Activated CD4-positive, alpha-beta memory T cell treated with anti-CD3 and anti-CD28 coated beads, Interleukin-2, amount 10 ng/mL, durations not matched to agents 7 days and 5 days (primary cell): ENCODE measurements at regions not wholly inside any gene's neighbourhood (a gene's known extent, or its start where the extent isn't known, plus 50 kb on each side); places are given as distances from the start of the nearest gene placed in this dataset.
"Not testable (repeated sequence)": the region's sequence is repeated elsewhere in the genome, so short reads cannot be mapped to it uniquely, and the experiment has no call there.

ENCODE experiments used
- CTCF ChIA-PET: fragments of 350-600 bp; sonication (Branson Sonifier 250); formaldehyde crosslinking; loops from one replicate; lab custom pipeline; 2021; ENCODE audit warnings: antibody characterized with exemption, inconsistent platforms; lab: Charles Lee
- POLR2A ChIA-PET: fragments of 350-600 bp; sonication (Branson Sonifier 250); formaldehyde crosslinking; loops from one replicate; lab custom pipeline; 2021; ENCODE audit warnings: antibody characterized with exemption; lab: Charles Lee
- DNase-seq: peaks from one replicate; pipeline ENCODE4 v3.0.0-alpha.2; 2020
- H3K27ac Mint-ChIP-seq: one replicate; pipeline ENCODE4 v1.8.0; 2021; ENCODE audit warnings: mild to moderate bottlenecking, mixed read lengths
- H3K27me3 Mint-ChIP-seq: one replicate; pipeline ENCODE4 v1.8.0; 2021; ENCODE audit warnings: mixed read lengths
- H3K36me3 Mint-ChIP-seq: one replicate; pipeline ENCODE4 v1.8.0; 2021; ENCODE audit warnings: low read depth, mixed read lengths
- H3K4me1 Mint-ChIP-seq: one replicate; pipeline ENCODE4 v1.8.0; 2021; ENCODE audit warnings: mixed read lengths
- H3K4me3 Mint-ChIP-seq: one replicate; pipeline ENCODE4 v1.8.0; 2021; ENCODE audit warnings: mild to moderate bottlenecking, mixed read lengths
- H3K9me3 Mint-ChIP-seq: one replicate; pipeline ENCODE4 v1.8.0; 2021; ENCODE audit warnings: mixed read lengths

DNA sequence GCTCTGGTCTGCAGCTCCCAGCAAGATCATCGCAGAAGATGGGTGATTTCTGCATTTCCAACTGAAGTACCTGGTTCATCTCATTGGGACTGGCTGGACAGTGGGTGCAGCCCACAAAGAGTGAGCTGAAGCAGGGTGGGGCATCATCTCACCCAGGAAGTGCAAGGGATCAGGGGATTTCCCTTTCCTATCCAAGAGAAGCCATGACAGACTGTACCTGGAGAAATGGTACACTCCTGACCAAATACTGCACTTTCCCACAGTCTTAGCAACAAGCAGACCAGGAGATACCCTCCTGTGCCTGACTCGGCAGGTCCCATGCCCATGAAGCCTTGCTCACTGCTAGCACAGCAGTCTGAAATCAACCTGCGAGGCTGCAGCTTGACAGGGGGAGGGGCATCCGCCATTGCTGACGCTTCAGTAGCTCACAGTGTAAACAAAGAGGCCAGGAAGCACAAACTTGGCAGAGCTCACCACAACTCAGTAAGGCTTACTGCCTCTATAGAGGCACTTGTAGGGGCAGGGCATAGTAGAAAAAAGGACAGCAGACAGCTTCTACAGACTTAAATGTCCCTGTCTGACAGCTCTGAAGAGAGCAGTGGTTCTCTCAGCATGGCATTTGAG is 60.5 kb downstream of the AREG start:
- H3K9me3 Mint-ChIP-seq, H3K36me3 Mint-ChIP-seq, H3K4me3 Mint-ChIP-seq, H3K27ac Mint-ChIP-seq, H3K4me1 Mint-ChIP-seq, CTCF ChIA-PET, H3K27me3 Mint-ChIP-seq, POLR2A ChIA-PET, DNase-seq: not testable (repeated sequence)

DNA sequence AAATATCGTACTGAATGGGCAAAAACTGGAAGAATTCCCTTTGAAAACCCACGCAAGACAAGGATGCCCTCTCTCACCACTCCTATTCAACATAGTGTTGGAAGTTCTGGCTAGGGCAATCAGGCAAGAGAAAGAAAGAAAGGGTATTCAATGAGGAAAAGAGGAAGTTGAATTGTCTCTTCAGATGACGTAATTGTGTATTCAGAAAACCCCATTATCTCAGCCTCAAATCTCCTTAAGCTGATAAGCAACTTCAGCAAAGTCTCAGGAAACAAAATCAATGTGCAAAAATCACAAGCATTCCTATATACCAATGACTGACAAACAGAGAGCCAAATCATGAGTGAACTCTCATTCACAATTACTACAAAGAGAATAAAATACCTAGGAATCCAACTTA is 64.4 kb downstream of the AREG start:
- H3K27me3 Mint-ChIP-seq, H3K9me3 Mint-ChIP-seq, H3K27ac Mint-ChIP-seq, H3K4me1 Mint-ChIP-seq, CTCF ChIA-PET, POLR2A ChIA-PET, H3K36me3 Mint-ChIP-seq, H3K4me3 Mint-ChIP-seq, DNase-seq: not testable (repeated sequence)

DNA sequence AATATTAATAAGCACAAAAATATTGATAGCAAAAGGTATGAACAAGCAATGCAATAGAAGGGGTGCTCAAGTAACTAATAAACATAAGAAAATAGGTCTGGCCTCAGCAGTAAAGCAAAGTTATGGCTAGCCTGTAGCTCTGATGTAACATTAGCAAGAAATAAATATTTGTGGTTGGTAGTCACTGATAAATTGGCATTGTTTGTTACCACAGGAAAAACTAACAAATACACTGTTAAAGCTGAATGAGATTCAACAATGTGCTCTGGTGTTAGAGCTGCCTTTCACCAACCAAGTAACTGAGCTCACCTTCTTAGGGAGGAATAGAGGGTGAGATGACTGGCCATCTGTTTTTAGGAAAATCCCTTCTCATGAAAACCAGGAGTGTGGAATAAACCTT is 71.4 kb downstream of the AREG start:
- H3K27ac Mint-ChIP-seq: no peak overlapping the region
- peaks cover 3% of the 10 kb centered on the region for H3K27me3 Mint-ChIP-seq
- no peak overlapping the region for H3K4me3 Mint-ChIP-seq
- no peaks in the 10 kb centered on the region for H3K36me3 Mint-ChIP-seq
- H3K4me1 Mint-ChIP-seq: no peaks in the 10 kb centered on the region
- ChIA-PET CTCF (no interaction called here), POLR2A (no interaction called here)
- no peaks in the 10 kb centered on the region for H3K9me3 Mint-ChIP-seq
- DNase-seq: no peak

DNA sequence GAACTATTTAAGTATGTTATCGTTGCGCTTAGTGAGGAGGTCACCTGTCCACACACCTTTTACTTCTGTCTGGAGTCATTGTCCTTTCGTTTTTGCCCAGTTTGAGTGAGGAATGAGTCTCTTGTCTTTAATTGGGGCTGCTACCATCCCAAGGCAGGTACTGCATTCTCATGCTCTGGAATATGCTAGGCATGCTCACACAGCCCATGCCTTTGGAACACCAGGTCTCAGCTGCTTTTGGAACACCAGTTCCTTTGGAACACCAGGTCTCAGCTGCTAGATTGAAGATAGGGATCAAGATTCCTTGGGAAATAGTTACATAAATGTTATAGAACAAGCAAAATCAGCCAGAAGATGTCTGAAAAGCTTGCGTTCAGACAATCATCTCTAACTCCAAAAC is 73.1 kb downstream of the AREG start:
- H3K27ac Mint-ChIP-seq: no peak overlapping the region
- ChIA-PET CTCF (interaction anchor here (1.3 kb wide), 1 partner anchor 13 kb away, joined by 3 read pairs; no protein-coding TSS in a partner anchor), POLR2A (no interaction called here)
- H3K36me3 Mint-ChIP-seq: no peaks in the 10 kb centered on the region
- no peaks in the 10 kb centered on the region for H3K9me3 Mint-ChIP-seq
- no peak overlapping the region for H3K4me3 Mint-ChIP-seq
- peaks cover 3% of the 10 kb centered on the region for H3K27me3 Mint-ChIP-seq
- DNase-seq: no peak
- no peaks in the 10 kb centered on the region for H3K4me1 Mint-ChIP-seq

DNA sequence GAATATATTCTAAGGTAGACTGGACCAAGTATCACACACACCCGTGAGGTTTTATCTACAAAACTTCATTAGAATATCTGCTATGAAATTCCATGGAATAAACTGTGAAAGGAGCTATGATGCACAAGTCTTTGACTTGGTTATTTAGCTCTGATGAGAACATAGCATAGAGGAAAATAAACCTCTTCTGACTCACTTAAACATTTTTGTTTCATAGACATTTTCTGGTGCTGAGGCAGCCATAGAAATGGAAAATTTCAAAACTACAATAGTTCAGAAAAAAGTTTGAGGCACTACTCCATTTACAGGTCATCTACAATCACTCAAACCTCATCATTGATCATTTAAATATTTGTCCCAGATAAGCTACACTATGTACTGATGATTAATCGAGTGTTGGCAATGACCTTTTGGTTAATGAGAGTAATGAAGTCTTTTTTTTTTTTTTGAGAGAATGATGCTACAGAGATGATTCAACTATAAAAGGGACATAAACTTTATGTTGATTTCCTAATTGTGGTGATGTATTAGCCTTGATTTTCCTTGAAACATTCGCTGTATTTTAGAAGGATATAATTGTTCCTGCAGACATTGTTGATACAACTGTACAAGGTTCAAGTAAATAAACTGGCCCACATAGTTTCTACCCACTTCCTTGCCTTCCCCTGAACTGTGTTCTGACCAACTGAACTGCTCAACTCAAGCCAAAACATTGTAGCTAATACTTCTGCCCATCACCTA is 77.5 kb downstream of the AREG start:
- Mint-ChIP-seq H3K36me3 (no peaks in the 10 kb centered on the region), H3K9me3 (no peaks in the 10 kb centered on the region), H3K4me1 (no peaks in the 10 kb centered on the region), H3K27ac (no peak overlapping the region), H3K27me3 (peaks cover 1% of the 10 kb centered on the region), H3K4me3 (no peak overlapping the region)
- DNase-seq: no peak
- ChIA-PET POLR2A (no interaction called here), CTCF (no interaction called here)

DNA sequence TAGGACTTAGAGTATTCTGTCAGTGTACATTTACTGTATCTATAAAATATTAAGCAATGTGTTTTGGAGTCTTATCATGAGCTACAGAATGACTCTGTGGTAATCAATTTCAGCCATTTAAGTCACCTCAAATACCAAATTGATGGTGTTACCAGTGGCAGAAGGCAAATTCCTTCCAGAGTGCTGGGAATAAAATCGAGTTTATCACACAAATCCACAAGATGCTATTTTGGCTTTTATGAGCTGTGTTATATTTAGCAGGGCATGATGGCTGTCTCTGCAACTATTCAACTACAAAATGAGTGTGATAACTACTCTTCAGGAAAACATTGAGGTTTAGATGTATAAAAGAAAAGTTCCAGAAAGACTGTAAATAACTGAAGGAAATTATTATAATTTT is 78.2 kb downstream of the AREG start:
- POLR2A ChIA-PET: no interaction called here
- Mint-ChIP-seq H3K27me3 (peaks cover 2% of the 10 kb centered on the region), H3K4me3 (no peak overlapping the region), H3K36me3 (no peaks in the 10 kb centered on the region), H3K9me3 (no peaks in the 10 kb centered on the region), H3K4me1 (no peaks in the 10 kb centered on the region), H3K27ac (no peak overlapping the region)
- DNase-seq: no peak
- CTCF ChIA-PET: no interaction called here

DNA sequence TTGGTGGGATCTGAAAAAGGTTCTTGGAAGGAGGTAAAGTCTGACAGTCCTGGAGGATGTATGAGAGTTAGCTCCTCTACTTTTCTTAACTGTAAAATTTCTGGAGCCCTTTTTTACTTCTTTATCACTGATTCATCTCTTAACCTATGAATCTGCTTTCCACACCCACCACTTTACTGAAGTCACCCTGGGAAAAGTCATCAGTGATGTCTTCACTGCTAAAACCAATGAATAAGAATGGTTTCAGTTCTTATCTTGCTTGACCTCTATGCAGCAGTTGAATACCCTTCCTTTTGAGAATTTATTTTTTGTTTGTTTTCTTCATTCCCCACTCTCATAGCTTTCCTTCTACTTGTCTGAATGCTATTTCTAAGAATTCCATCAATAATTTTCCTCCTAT is 80.0 kb downstream of the AREG start:
- H3K4me1 Mint-ChIP-seq: no peaks in the 10 kb centered on the region
- DNase-seq: no peak
- ChIA-PET CTCF (no interaction called here), POLR2A (no interaction called here)
- no peaks in the 10 kb centered on the region for H3K9me3 Mint-ChIP-seq
- no peak overlapping the region for H3K4me3 Mint-ChIP-seq
- no peaks in the 10 kb centered on the region for H3K36me3 Mint-ChIP-seq
- peaks cover 3% of the 10 kb centered on the region for H3K27me3 Mint-ChIP-seq
- no peak overlapping the region for H3K27ac Mint-ChIP-seq

DNA sequence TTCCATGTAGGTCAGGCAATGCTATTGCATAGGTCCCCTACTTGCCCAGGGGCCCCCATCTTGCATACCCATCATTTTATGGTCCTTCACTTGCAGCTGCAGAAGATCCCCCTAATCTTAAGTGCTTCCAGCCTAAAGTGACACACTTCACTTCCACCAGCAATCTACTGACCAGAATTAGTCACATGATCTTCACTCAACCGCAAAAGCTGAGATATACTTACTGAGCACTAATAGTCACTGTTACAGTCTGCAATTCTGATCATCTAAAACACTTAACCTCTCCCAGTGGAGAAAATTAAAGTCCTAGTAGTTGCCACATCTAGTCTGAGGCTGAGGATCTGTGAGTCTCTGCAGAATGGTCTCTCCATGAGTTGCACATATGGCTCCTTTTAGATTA is 82.1 kb downstream of the AREG start:
- H3K27ac Mint-ChIP-seq: no peak overlapping the region
- H3K27me3 Mint-ChIP-seq: peaks cover 3% of the 10 kb centered on the region
- POLR2A ChIA-PET: no interaction called here
- H3K4me1 Mint-ChIP-seq: peaks cover 2% of the 10 kb centered on the region
- H3K9me3 Mint-ChIP-seq: no peaks in the 10 kb centered on the region
- CTCF ChIA-PET: no interaction called here
- no peak overlapping the region for H3K4me3 Mint-ChIP-seq
- DNase-seq: no peak
- H3K36me3 Mint-ChIP-seq: no peaks in the 10 kb centered on the region

DNA sequence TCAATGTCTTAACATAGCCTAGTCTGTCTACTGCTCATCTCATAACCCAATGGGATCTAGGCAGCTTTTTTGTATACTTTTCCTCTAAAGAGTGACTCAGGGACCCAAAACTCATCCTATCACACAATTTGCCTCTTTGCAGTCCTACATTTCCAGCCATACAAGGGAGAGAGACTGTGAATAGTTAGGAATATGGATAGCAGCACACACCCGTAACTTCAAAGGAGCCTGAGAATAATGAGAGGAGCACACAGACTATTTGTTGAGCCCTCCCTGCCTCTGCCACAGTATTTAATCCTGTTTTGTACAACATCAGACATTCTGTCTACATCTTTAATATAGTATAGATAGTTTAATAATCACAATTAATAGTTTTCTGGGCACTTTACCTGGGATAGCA is 83.2 kb downstream of the AREG start:
- Mint-ChIP-seq H3K4me3 (no peak overlapping the region), H3K9me3 (no peaks in the 10 kb centered on the region), H3K4me1 (peaks cover 2% of the 10 kb centered on the region), H3K27me3 (peaks cover 6% of the 10 kb centered on the region), H3K36me3 (no peaks in the 10 kb centered on the region), H3K27ac (no peak overlapping the region)
- CTCF ChIA-PET: no interaction called here
- DNase-seq: no peak
- POLR2A ChIA-PET: no interaction called here

DNA sequence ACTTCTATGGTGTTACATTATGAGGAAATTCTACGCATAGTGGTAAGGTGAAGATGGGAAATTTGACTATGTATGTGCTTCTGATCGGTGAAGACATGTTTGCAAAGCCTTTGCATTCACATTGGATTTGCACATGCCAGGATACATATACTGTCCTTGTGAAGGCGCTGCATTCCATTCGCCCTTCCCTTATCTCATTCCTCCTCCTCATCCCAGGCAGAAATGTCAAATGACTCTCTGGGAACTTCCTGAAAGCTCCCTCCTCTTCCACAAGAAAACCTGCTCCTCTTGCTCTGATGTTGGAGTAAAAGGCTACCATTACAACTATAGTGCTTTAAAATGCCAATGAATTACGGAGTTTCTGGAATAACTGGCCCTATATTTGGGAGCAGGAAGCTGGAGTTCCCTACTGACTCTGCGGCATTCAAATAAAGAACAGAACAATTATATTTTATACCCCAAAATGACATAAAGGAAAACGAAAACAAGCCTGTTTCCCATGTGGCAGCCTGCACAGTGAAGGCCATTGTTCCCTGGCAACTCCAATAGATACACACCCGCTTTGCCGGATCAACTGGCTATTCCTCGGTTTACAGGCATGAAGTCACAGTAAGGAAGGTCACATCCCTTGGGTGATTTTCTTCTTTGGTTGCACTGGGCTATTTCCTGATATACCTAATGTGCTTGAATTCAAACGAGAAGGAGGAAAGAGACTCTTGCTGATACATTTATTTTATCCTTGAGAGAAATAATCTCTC is 84.5 kb downstream of the AREG start:
- Mint-ChIP-seq H3K36me3 (no peaks in the 10 kb centered on the region), H3K4me1 (peaks cover 2% of the 10 kb centered on the region)

DNA sequence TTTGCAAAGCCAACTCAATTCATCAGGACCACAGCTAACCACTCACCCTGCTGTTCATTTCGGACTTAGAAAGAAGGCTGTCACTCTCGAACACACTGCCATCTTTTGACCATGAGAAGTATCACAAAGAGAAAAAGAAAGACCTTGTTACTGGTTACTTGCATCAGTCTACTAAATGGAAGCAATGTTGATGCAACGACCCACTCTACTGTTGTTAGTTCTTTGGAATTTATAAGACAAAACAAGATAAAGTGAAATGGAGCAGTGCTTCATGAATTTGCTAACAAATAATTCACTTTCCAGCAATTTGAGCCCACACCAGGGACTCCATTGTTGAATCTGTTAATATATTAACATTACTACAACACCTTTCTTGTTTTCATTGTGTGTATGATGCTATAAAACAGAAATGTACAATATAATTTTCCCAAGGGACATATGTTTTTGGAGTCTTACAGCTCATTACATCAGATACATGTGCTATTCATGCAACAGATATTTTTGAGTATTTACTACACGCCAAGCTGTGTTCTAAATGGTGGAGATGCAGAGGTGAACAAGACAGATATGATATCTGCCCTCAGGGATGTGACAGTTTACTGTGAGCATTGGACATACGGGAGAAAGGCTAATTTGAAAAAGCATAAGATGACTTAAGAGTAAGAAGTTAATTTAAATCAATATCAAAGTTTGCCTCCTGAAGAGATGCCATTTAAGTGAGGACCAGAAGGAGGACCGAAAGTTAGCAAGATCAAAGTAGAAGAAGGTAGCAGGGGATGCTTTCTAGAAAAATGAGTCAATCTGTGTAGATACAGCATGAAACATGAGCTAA is 87.2 kb downstream of the AREG start:
- no peak for DNase-seq
- Mint-ChIP-seq H3K27ac (no peak overlapping the region), H3K36me3 (no peaks in the 10 kb centered on the region), H3K9me3 (no peaks in the 10 kb centered on the region), H3K27me3 (peaks cover 6% of the 10 kb centered on the region), H3K4me1 (peaks cover 2% of the 10 kb centered on the region), H3K4me3 (no peak overlapping the region)
- POLR2A ChIA-PET: no interaction called here
- CTCF ChIA-PET: interaction anchor here (0.8 to 2.5 kb wide), 10 partner anchors 9 to 204 kb away, joined by 3 to 12 read pairs (median 3); partner anchors contain the start of gene AREG

More for the DNA sequence above, 84.5 kb downstream of the AREG start:
- H3K27ac Mint-ChIP-seq: no peak overlapping the region
- CTCF ChIA-PET: no interaction called here
- peaks cover 6% of the 10 kb centered on the region for H3K27me3 Mint-ChIP-seq
- no peak for DNase-seq
- no peak overlapping the region for H3K4me3 Mint-ChIP-seq
- H3K9me3 Mint-ChIP-seq: no peaks in the 10 kb centered on the region
- POLR2A ChIA-PET: no interaction called here

DNA sequence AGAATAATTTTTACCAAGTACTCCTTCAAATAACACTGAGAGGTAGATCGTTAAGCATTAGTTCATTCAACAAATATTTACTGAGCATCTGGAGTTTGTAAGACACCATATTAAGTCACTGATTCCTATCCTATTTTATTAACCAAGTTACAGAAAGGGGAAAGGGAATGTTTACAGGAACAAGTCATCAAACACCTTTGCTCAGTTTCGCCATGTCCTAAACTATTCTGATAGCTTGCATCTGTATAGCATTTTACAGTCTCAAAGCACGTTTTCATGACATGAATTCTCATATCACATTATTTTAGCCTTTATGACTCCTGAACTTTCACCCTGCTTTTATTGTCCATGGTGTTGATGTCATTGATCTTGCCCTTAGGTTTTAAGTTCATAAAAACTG is 89.2 kb downstream of the AREG start:
- ChIA-PET CTCF (no interaction called here), POLR2A (no interaction called here)
- H3K4me1 Mint-ChIP-seq: peaks cover 2% of the 10 kb centered on the region
- H3K27ac Mint-ChIP-seq: no peak overlapping the region
- H3K9me3 Mint-ChIP-seq: no peaks in the 10 kb centered on the region
- no peaks in the 10 kb centered on the region for H3K36me3 Mint-ChIP-seq
- DNase-seq: no peak
- peaks cover 4% of the 10 kb centered on the region for H3K27me3 Mint-ChIP-seq
- no peak overlapping the region for H3K4me3 Mint-ChIP-seq

DNA sequence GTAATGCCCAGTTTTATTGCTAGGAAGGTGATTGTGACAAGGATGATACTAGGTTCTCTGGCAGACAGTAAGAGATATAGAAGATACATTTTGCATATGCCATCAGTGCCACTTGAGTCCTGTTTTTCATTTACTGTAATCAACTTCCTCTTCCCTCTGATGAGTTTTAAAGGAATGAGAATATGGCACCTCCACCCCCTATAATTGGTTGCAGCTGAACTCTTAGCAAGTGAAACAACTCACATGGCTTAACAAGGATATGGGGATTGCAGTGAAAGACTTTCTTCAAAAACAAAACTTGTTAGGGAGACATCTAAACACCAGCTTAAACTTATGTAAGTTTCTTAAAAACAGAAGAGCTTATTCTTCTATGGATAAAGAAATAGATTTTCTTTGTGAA is 90.0 kb downstream of the AREG start:
- CTCF ChIA-PET: no interaction called here
- POLR2A ChIA-PET: no interaction called here
- Mint-ChIP-seq H3K4me1 (peaks cover 2% of the 10 kb centered on the region), H3K27me3 (peaks cover 4% of the 10 kb centered on the region), H3K36me3 (no peaks in the 10 kb centered on the region), H3K9me3 (no peaks in the 10 kb centered on the region), H3K4me3 (no peak overlapping the region), H3K27ac (no peak overlapping the region)
- no peak for DNase-seq
